Endothelial cell (in vitro differentiated cells): ENCODE measurements at regions not wholly inside any gene's neighbourhood (a gene's known extent, or its start where the extent isn't known, plus 50 kb on each side); places are given as distances from the start of the nearest gene placed in this dataset.

Source experiments
- DNase-seq: peaks from one replicate; pipeline ENCODE4 v3.0.0; 2021; ENCODE audit warnings: low spot score
- H3K27ac Mint-ChIP-seq: one replicate; pipeline ENCODE4 v1.8.0; 2021; ENCODE audit warnings: mixed read lengths, inconsistent platforms; ENCODE audit not compliant: unreplicated experiment
- H3K27me3 Mint-ChIP-seq: one replicate; pipeline ENCODE4 v1.8.0; 2021; ENCODE audit warnings: mild to moderate bottlenecking, moderate library complexity, mixed read lengths, inconsistent platforms; ENCODE audit not compliant: unreplicated experiment
- H3K36me3 Mint-ChIP-seq: one replicate; pipeline ENCODE4 v1.8.0; 2021; ENCODE audit warnings: mild to moderate bottlenecking, low read depth, mixed read lengths, inconsistent platforms; ENCODE audit not compliant: unreplicated experiment
- H3K4me1 Mint-ChIP-seq: one replicate; pipeline ENCODE4 v1.8.0; 2021; ENCODE audit warnings: mild to moderate bottlenecking, mixed read lengths, inconsistent platforms; ENCODE audit not compliant: unreplicated experiment
- H3K4me3 Mint-ChIP-seq: one replicate; pipeline ENCODE4 v1.8.0; 2021; ENCODE audit warnings: mild to moderate bottlenecking, mixed read lengths, inconsistent platforms; ENCODE audit not compliant: unreplicated experiment
- H3K9me3 Mint-ChIP-seq: one replicate; pipeline ENCODE4 v1.8.0; 2021; ENCODE audit warnings: mixed read lengths, inconsistent platforms; ENCODE audit not compliant: unreplicated experiment
- CTCF ChIP-seq: fragments of 200-600 bp; sonication (generic); IDR thresholded peaks from one replicate; pipeline ENCODE4 v1.5.0; 2021; ENCODE audit warnings: antibody characterized with exemption; ENCODE audit not compliant: unreplicated experiment

GRCh38 chr1:4970532-4970931, 316.1 kb downstream of the AJAP1 start:
- Mint-ChIP-seq H3K4me3 (no peak overlapping the region), H3K9me3 (peaks cover 4% of the 10 kb centered on the region), H3K36me3 (no peaks in the 10 kb centered on the region), H3K27ac (no peak overlapping the region), H3K27me3 (peaks cover 3% of the 10 kb centered on the region), H3K4me1 (peaks cover 15% of the 10 kb centered on the region)
- TF ChIP-seq CTCF: no peak
- DNase-seq: no peak

- peaks cover 19% of the 10 kb centered on the region for H3K4me1 Mint-ChIP-seq
Observed at GRCh38 chr1:4969556-4970129, 315.2 kb downstream of the AJAP1 start.

GRCh38 chr1:4965346-4966075, 311.1 kb downstream of the AJAP1 start:
- Mint-ChIP-seq H3K27ac (no peak overlapping the region), H3K9me3 (peaks cover under 1% of the 10 kb centered on the region), H3K4me3 (no peak overlapping the region), H3K27me3 (peaks cover 5% of the 10 kb centered on the region), H3K36me3 (no peaks in the 10 kb centered on the region), H3K4me1 (peaks cover 28% of the 10 kb centered on the region)
- TF ChIP-seq CTCF: no peak
- no peak for DNase-seq

More at GRCh38 chr1:4969556-4970129, 315.2 kb downstream of the AJAP1 start:
- DNase-seq: no peak
- Mint-ChIP-seq H3K36me3 (no peaks in the 10 kb centered on the region), H3K9me3 (peaks cover 4% of the 10 kb centered on the region), H3K27me3 (peaks cover 2% of the 10 kb centered on the region), H3K27ac (no peak overlapping the region), H3K4me3 (no peak overlapping the region)
- TF ChIP-seq CTCF: no peak

- no peak for TF ChIP-seq CTCF
- Mint-ChIP-seq H3K9me3 (no peaks in the 10 kb centered on the region), H3K27ac (no peak overlapping the region), H3K4me1 (peaks cover 28% of the 10 kb centered on the region), H3K27me3 (peaks cover 5% of the 10 kb centered on the region), H3K4me3 (no peak overlapping the region), H3K36me3 (no peaks in the 10 kb centered on the region)
- DNase-seq: no peak
Observed at GRCh38 chr1:4964634-4965345, 310.4 kb downstream of the AJAP1 start.

- H3K36me3 Mint-ChIP-seq: no peaks in the 10 kb centered on the region
Observed at GRCh38 chr1:4963251-4963650, 308.8 kb downstream of the AJAP1 start.

More at GRCh38 chr1:4963251-4963650, 308.8 kb downstream of the AJAP1 start:
- H3K27me3 Mint-ChIP-seq: peaks cover 3% of the 10 kb centered on the region
- no peak for DNase-seq
- H3K4me3 Mint-ChIP-seq: no peak overlapping the region
- no peaks in the 10 kb centered on the region for H3K9me3 Mint-ChIP-seq
- no peak overlapping the region for H3K27ac Mint-ChIP-seq
- H3K4me1 Mint-ChIP-seq: peaks cover 28% of the 10 kb centered on the region
- TF ChIP-seq CTCF: no peak
